ENCODE measurements at regions not wholly inside any gene's neighbourhood (a gene's known extent, or its start where the extent isn't known, plus 50 kb on each side); places are given as distances from the start of the nearest gene placed in this dataset.

- DNase-seq: no peak
These were observed 191.7 kb downstream of the RASSF9 start for GRCh38 chr12:85644508-85644907.

- DNase-seq: no peak
These were observed 182.3 kb downstream of the RASSF9 start for GRCh38 chr12:85653731-85654455.

- no peak for DNase-seq
These were observed 181.8 kb downstream of the RASSF9 start for GRCh38 chr12:85654456-85654840.

GRCh38 chr12:85656561-85656960 lies 179.6 kb downstream of the RASSF9 start:
- DNase-seq: no peak

- no peak for DNase-seq
These were observed 179.0 kb downstream of the RASSF9 start for GRCh38 chr12:85657251-85657650.

GRCh38 chr12:85657836-85658630 lies 178.2 kb downstream of the RASSF9 start:
- no peak for DNase-seq

GRCh38 chr12:85659754-85660530 lies 176.3 kb downstream of the RASSF9 start:
- no peak for DNase-seq

- no peak for DNase-seq
These were observed 174.6 kb downstream of the RASSF9 start for GRCh38 chr12:85661461-85662206.

- no peak for DNase-seq
These were observed 174.0 kb downstream of the RASSF9 start for GRCh38 chr12:85662207-85662602.

GRCh38 chr12:85663631-85664030 lies 172.6 kb downstream of the RASSF9 start:
- no peak for DNase-seq

- DNase-seq: no peak
These were observed 171.8 kb downstream of the RASSF9 start for GRCh38 chr12:85664429-85664828.

GRCh38 chr12:85669911-85670310 lies 166.3 kb downstream of the RASSF9 start:
- no peak for DNase-seq

GRCh38 chr12:85672436-85672835 lies 163.8 kb downstream of the RASSF9 start:
- no peak for DNase-seq

- DNase-seq: no peak
These were observed 162.2 kb downstream of the RASSF9 start for GRCh38 chr12:85673921-85674420.

- no peak for DNase-seq
These were observed 159.1 kb downstream of the RASSF9 start for GRCh38 chr12:85676816-85677749.

GRCh38 chr12:85679296-85679695 lies 156.9 kb downstream of the RASSF9 start:
- DNase-seq: no peak

- no peak for DNase-seq
These were observed 155.3 kb downstream of the RASSF9 start for GRCh38 chr12:85680881-85681280.

GRCh38 chr12:85681333-85681732 lies 154.9 kb downstream of the RASSF9 start:
- no peak for DNase-seq

GRCh38 chr12:85683051-85683450 lies 153.2 kb downstream of the RASSF9 start:
- DNase-seq: no peak

GRCh38 chr12:85688837-85689236 lies 147.4 kb downstream of the RASSF9 start:
- no peak for DNase-seq

GRCh38 chr12:85690146-85690545 lies 146.1 kb downstream of the RASSF9 start:
- DNase-seq: no peak
